GM21528 (cell line): ENCODE measurements at regions not wholly inside any gene's neighbourhood (a gene's known extent, or its start where the extent isn't known, plus 50 kb on each side); places are given as distances from the start of the nearest gene placed in this dataset.
"Not testable (repeated sequence)": the region's sequence is repeated elsewhere in the genome, so short reads cannot be mapped to it uniquely, and the experiment has no call there.

ENCODE experiments used
- ATAC-seq: cut with Tn5 transposase; IDR thresholded peaks from one replicate; pipeline ENCODE4 v1.9.1; 2021; ENCODE audit warnings: mild to moderate bottlenecking, moderate library complexity; ENCODE audit not compliant: unreplicated experiment, low FRiP score

DNA sequence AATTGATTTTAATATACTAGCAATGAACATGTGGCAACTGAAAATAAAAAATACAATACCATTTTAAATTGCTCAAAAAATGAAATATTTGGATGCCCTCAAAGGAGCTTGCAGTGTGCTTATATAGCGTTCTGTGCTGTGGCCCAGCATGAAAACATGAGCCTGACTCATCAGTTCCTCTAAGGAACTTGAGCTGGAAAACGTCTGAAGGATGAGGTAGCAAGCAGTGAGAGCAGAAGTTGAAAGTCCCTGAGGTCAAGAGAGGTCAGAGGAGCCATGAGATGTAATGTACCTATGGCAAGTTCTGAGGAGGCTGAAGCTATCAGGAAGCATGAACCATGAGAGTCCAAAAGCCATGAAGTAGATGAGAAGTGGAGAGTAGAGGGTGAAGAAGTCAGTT, 59.7 kb downstream of the HMGB3 start:
- no peak for ATAC-seq

DNA sequence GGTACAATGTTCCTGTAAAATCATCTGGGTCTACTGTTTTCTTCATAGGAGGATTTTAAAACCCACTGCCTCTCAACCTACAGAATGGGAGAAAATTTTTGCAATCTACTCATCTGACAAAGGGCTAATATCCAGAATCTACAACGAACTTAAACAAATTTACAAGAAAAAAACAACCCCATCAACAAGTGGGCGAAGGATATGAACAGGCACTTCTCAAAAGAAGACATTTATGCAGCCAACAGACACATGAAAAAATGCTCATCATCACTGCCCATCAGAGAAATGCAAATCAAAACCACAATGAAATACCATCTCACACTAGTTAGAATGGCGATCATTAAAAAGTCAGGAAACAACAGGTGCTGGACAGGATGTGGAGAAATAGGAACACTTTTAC, 83.2 kb downstream of the HMGB3 start:
- ATAC-seq = not testable (repeated sequence)

DNA sequence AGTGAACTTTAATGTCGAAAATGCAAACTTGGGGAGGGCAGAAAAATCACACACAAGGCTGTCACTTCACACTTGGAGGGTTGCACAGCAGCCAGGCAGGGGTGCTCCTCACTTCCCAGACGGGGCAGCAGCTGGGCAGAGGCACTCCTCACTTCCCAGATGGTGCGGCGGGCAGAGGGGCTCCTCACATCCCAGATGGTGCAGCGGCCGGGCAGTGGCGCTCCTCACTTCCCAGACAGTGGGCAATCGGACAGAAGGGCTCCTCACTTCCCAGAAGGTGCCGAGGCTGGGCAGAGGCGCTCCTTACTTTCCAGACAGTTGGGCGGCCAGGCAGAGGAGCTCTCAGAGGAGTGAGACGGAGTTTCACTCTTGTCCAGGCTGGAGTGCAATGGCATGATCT, 90.6 kb downstream of the HMGB3 start:
- ATAC-seq = no peak

DNA sequence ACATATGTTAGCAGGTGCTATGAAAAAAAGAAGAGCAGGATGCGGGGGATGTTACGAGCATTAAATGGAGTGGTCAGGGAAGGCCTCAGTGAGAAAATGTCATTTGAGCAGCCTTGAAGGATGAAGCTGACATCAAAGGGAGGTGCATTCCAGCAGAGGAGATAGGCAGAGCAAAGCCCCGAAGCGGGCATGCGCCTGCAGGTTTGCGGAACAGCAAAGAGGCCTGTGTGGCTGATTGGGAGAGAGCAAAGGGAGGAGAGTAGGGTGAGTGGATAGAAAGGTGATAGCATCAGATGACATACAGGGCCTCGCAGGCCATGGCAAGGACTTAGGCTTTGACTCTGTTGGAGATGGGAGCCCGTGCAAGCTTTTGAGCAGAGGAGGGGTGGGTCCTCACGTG, 95.4 kb upstream of the GPR50 start:
- no peak for ATAC-seq

DNA sequence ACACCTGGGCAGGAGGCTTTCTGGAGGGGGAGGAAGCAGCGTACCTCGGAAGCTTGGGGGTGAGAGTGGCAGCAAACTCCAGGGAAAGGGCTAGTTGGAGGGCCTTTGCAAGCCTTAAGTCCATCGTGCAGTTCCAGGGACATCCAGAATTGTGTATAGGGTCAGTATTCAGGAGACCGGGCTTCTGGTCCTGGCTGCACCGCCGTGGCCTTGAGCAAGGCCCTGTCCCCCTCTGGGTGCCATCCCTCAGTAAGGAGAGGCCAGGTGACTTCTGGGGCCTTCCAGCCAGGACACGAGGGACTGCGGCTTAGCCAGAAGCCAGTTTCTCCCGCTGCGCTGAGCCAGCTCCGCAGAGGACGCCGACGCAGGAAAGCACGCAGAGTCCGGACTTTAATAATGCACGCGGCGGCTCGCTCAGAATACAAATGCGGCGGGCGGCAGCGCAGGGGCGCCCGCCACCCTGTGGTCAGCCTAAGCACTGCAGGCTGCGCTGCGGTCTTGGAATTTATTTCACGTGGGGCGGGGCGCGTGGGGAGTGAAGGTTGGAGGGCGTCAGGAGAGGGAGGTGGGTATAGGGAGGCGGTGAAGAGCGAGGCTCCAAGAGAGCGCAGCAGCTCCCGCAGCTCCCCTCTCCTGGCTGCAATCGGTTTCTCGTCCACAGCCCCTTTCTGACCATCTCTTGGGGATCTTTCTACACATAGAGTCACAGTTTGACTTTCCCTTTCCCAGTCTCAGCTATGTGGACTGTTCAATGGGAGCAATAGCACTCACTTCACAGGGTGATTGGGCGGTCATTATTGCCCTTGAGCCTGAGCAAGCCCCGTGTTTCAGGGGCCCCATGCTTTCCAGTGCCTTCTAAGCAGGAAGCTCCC, 94.1 kb upstream of the GPR50 start:
- peak; percentile 96 for ATAC-seq

DNA sequence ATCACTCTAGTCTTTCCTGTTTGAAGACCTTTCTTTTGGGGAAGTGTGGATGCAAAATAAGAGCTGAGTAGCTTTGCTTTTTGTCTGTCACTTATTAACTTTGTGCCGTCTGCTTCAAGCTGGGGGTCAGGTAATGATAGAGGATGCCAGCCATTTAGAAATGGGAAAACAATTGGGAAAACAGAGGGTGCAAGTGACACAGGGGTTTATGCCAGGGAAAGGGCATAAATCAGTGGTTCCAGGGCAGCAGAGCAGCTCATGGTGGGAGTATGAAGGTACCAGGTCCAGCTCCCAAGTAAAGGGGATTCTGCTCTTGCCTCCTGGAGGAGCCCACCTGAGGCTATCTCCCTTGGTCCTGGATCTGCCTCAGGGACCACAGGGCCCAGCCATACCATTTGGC, 91.9 kb upstream of the GPR50 start:
- ATAC-seq = no peak

DNA sequence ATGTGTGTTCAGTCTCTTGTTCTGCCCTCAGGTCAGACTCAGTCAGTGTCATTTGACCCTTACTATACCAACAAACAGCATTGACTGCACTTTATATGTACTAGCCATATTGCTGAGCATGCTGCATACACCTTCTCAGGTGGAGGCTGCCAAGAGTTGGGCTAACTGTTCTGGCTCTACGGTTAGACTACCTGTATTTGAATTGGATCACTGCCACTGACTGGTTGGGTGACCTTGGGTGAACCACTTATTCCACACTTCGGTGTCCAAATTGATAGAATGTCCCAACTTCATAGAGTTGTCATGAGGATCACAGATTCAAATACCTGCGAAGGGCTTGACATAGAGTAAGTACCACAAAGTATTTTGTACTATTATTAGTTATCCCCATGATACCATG, 91.2 kb upstream of the GPR50 start:
- ATAC-seq = no peak

DNA sequence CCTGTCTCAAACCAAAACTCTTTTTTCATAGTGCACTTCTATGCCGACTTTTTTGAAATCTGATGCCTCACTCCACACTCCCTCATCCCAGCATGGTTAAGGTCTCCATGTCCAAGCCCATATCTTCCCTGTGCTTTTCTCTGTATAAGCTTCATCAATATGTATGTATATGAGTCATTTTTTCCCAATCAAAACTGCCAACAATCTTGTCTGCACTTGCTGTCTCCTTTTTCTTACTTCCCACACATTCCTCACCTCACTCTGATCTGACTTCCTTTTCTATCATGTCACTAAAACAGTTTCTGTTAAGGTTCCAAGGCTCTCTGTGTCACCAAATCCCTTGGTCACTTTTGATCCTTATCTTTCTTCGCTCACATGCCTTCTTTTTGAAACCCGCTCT, 88.2 kb upstream of the GPR50 start:
- no peak for ATAC-seq

DNA sequence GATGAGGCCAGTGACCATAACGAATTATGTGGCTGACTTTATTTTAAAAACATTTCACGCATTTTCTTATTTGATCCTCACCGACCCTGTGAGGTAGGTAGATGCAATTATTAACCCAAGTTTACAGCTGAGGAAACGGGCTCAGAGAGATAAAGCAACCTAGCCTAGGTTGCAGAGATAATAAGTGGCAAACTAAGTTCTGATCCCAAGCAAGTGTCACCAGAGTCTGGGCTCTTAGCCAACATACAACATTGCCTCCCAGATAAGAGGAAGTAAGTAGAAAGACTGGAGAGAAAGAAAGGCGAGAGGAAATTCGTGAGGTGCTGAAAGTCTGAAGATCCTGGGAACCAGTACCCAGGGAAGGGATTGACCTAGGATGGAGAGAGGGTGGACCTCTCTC, 77.4 kb upstream of the GPR50 start:
- ATAC-seq = no peak

DNA sequence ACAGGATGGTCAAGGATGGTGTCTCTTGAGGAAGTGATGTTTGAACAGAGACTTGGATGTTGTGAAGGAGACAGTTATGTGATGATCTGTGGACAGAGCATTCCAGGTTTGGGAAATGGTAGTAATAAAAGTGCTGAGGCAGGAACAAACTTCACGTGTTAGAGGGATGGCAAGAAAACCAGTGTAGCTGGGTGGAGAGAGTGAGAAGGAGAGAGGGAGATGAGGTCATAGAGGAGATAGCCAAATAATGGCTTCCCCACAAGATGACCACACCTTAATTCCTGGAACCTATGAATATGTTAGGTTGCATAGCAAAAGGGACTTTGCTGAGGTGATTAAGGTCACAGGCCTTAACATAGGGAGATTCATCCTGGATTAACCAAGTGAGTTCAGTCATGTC, 75.6 kb upstream of the GPR50 start:
- ATAC-seq = no peak

DNA sequence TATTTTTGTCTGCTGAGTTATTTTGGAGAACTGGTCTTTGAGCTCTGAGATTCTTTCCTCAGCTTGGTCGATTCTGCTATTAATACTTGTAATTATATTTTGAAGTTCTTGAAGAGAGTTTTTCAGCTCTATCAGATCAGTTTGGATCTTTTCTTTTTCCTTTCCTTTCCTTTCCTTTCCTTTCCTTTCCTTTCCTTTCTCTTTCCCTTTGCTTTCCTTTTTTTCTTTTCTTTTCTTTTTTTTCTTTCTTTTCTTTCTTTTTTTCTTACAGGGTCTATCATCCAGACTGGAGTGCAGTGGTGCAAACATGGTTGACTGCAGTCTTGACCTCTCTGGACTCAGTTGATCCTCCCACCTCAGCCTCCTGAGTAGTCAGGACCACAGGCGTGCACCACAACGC, 63.2 kb upstream of the GPR50 start:
- ATAC-seq = not testable (repeated sequence)
